ENCODE measurements at regions not wholly inside any gene's neighbourhood (a gene's known extent, or its start where the extent isn't known, plus 50 kb on each side); places are given as distances from the start of the nearest gene placed in this dataset.
A peak's percentile ranks its signal among the peaks of the same experiment; 100 is the strongest.

GRCh38 chr4:26106776-26107175 lies 192.8 kb downstream of the SMIM20 start:
- TF ChIP-seq, protein P1, sequence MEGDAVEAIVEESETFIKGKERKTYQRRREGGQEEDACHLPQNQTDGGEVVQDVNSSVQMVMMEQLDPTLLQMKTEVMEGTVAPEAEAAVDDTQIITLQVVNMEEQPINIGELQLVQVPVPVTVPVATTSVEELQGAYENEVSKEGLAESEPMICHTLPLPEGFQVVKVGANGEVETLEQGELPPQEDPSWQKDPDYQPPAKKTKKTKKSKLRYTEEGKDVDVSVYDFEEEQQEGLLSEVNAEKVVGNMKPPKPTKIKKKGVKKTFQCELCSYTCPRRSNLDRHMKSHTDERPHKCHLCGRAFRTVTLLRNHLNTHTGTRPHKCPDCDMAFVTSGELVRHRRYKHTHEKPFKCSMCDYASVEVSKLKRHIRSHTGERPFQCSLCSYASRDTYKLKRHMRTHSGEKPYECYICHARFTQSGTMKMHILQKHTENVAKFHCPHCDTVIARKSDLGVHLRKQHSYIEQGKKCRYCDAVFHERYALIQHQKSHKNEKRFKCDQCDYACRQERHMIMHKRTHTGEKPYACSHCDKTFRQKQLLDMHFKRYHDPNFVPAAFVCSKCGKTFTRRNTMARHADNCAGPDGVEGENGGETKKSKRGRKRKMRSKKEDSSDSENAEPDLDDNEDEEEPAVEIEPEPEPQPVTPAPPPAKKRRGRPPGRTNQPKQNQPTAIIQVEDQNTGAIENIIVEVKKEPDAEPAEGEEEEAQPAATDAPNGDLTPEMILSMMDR (conservative IDR thresholded peaks at IDR 0.05; ENCODE audit: low read depth, low read length), result no peak
- no peak for DNase-seq (ENCODE audit: low read depth)
- H3K4me3 ChIP-seq (ENCODE audit: low read depth, low read length), result no peak overlapping the region

- TF ChIP-seq, protein P1 (conservative IDR thresholded peaks at IDR 0.05; ENCODE audit: low read depth, low read length), result no peak
- DNase-seq (ENCODE audit: low read depth), result no peak
- no peak overlapping the region for H3K4me3 ChIP-seq (ENCODE audit: low read depth, low read length)
Measured at GRCh38 chr4:26108054-26108453, 194.0 kb downstream of the SMIM20 start.

GRCh38 chr4:26110493-26110892 lies 196.5 kb downstream of the SMIM20 start:
- H3K4me3 ChIP-seq (ENCODE audit: low read depth, low read length), result no peak overlapping the region
- DNase-seq (ENCODE audit: low read depth), result no peak
- TF ChIP-seq, protein P1 (conservative IDR thresholded peaks at IDR 0.05; ENCODE audit: low read depth, low read length), result no peak

DNA sequence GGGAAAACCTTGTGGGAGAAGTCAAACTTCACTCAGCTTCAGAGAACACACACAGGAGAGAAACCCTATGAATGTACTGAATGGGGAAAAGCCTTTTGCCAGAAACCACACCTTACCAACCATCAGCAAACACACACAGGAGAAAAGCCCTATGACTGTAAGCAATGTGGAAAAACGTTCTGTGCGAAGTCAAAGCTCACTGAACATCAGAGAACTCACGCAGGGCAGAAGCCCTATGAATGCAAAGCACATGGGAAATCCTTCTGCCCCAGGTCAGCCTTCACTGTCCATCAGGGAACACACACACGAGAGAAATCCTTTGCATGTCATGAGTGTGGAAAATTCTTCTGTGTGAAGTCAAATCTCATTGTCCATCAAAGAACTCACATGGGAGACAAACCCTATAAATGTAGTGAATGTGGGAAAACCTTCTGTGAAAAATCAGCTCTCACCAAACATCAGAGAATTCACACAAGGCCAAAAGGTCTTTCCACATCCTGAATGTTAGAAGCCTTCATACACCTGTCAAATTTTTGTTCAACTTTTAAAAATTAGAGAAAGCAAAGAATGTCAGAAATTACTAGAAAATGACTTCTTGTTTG lies 199.4 kb downstream of the SMIM20 start:
- TF ChIP-seq, protein P1 (conservative IDR thresholded peaks at IDR 0.05; ENCODE audit: low read depth, low read length), result no peak
- DNase-seq (ENCODE audit: low read depth), result no peak
- H3K4me3 ChIP-seq (ENCODE audit: low read depth, low read length), result no peak overlapping the region

DNA sequence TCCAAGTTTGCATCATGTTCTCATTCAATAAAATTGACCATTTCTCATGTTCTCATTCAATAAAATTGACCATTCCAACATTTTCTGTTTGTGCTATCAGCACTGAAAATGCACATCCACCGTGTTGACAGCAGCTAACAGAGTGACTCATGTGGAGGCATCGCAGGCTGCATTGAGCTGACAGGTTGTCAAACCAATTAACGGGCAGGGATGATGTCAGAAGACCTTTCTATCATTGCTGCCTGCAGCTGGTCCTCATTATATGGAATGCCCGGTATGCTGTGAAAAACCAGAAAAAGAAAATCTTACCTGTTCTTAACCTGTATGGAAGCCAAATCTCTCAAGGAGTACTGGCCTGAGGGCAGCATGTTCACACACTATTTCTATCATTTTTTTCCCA lies 202.0 kb downstream of the SMIM20 start:
- no peak overlapping the region for H3K4me3 ChIP-seq (ENCODE audit: low read depth, low read length)
- DNase-seq (ENCODE audit: low read depth), result peak; percentile 41
- TF ChIP-seq, protein P1 (conservative IDR thresholded peaks at IDR 0.05; ENCODE audit: low read depth, low read length), result no peak

DNA sequence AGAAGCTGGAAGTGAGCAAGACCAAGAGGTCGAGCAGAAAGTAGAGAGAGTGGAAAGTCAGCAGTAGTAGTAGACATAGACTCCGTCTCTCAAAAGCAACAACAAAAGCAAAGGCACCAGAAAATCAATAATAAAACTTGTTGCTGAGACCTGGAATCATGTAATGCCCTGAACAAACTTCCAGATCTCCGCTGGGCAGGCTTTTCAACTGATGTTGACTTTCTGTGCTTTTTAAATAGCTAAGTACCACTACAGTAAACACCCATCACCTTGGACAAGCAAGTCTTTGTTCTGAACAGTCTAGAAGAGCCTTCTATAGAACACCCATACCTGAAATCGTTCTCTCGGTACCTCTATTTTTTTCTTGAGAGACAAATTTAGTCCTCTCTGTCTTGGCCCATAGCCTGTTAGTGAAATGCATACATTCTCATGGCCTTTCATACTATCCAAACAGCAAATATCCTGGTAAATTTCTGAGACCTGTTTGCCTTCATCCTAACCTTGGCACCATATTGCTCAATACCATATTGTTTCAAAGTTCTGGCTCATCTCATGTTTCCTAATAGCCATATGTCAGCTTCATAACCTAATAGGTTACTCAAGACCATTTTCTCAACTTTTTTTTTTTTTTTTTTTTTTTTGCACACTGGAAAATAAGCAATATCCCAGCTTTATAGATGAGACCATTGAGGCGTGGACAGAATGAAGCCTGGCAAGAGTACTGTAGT lies 200.6 kb upstream of the RBPJ start:
- H3K4me3 ChIP-seq (ENCODE audit: low read depth, low read length), result no peak overlapping the region
- DNase-seq (ENCODE audit: low read depth), result peak; percentile 47
- TF ChIP-seq, protein P1 (conservative IDR thresholded peaks at IDR 0.05; ENCODE audit: low read depth, low read length), result no peak

- no peak for DNase-seq (ENCODE audit: low read depth)
- H3K4me3 ChIP-seq (ENCODE audit: low read depth, low read length), result no peak overlapping the region
- TF ChIP-seq, protein P1 (conservative IDR thresholded peaks at IDR 0.05; ENCODE audit: low read depth, low read length), result no peak
Measured at GRCh38 chr4:26122690-26123089, 198.1 kb upstream of the RBPJ start.

Measured in choroid plexus epithelial cell (primary cell).